HG02938 (cell line): ENCODE measurements at regions not wholly inside any gene's neighbourhood (a gene's known extent, or its start where the extent isn't known, plus 50 kb on each side); places are given as distances from the start of the nearest gene placed in this dataset.
"Not testable (repeated sequence)": the region's sequence is repeated elsewhere in the genome, so short reads cannot be mapped to it uniquely, and the experiment has no call there.

ENCODE experiments used
- ATAC-seq: cut with Tn5 transposase; IDR thresholded peaks from one replicate; pipeline ENCODE4 v1.9.1; 2021; ENCODE audit warnings: mild to moderate bottlenecking, moderate library complexity; ENCODE audit not compliant: unreplicated experiment

DNA sequence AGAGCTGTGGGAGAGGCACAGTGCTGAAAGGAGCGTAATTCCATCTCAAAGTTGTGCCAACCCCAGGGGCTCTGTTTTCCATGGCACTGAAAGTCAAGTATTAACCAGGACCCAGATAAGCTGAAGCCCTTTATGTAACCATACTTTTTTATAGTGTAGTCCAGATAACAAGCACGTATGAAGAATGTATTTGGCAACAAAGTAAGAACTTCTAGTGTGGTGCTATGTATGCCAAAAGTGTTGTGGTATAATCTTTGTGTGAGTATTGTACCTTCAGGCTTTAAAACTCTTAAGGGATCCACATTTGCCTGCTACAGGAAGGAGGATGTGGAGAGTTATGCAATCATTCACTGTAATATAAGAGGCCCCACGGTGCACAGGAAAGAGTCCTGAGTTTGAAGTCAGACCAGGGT is 129.4 kb downstream of the IBTK start:
- ATAC-seq: no peak

DNA sequence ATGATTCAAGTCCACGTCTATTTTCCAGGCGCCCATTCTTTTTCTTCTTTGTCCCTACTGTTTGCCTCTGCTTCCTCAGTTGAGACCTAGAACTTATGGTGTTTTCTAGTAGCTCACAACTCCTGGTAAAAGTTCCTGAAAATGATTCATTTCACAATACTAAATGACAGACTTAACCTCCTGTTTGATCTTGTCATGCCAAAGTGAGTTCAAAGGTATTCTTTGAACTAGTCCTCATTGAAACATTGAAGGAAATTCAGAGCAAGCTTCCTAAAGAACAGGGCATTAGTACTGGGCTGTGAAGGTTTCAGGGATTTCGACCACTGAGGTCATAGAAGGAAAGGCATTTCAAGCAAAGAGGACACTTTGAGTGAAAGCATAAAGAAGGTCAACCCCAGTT is 132.8 kb downstream of the IBTK start:
- ATAC-seq: no peak

DNA sequence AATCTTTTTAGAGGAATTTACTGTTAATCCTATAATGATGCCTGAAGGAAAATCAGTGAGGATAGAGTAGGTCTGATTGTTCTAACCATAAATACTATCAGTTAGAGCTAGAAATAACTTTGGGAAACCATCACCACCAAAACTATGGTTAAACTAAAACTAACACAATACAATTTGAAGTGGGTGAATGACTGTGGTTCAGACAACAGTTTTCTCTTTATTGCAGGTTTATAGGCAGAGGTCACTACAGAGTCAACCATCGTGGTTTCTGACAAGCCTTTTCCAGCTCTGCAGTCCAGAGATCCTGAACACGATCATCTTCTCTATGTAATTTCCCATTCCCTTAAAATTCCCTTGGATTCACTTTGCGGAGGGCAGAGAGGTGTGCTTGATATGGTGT is 134.3 kb downstream of the IBTK start:
- ATAC-seq: no peak

DNA sequence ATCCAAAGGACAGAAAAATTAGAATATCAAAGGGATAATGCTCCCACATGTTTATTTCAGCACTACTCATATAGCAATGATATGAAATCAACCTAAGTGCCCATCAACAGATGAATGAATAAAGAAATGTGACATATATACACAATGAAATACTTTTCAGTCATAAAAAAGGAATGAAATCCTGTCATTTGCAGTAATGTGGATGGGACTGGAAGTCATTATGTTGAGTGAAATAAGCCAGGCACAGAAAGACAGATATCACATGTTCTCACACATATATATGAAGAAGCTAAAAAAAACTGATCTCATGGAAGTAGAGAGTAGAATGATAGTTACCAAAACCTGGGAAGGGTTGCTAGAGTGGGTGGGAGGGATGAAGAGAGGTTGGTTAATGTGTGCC is 135.7 kb downstream of the IBTK start:
- no peak for ATAC-seq

DNA sequence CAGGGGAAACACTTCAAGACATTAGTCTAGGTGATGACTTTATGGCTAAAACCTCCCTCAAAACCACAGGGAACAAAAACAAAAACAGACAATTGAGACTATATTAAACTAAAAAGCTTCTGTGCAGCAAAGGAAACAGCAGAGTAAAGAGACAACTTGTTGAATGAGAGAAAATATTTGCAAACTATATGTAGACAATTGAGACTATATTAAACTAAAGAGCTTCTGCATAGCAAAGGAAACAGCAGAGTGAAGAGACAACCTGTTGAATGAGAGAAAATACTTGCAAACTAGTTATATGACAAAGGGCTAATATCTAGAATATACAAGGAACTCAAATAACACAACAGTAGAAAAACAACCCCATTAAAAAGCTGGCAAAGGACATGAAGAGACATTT is 136.4 kb downstream of the IBTK start:
- ATAC-seq: no peak

DNA sequence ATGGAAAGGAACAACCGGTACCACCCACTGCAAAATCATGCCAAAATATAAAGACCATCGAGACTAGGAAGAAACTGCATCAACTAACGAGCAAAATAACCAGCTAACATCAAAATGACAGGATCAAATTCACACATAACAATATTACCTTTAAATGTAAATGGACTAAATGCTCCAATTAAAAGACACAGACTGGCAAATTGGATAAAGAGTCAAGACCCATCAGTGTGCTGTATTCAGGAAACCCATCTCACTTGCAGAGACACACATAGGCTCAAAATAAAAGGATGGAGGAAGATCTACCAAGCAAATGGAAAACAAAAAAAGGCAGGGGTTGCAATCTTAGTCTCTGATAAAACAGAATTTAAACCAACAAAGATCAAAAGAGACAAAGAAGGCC is 144.4 kb downstream of the IBTK start:
- ATAC-seq: not testable (repeated sequence)

DNA sequence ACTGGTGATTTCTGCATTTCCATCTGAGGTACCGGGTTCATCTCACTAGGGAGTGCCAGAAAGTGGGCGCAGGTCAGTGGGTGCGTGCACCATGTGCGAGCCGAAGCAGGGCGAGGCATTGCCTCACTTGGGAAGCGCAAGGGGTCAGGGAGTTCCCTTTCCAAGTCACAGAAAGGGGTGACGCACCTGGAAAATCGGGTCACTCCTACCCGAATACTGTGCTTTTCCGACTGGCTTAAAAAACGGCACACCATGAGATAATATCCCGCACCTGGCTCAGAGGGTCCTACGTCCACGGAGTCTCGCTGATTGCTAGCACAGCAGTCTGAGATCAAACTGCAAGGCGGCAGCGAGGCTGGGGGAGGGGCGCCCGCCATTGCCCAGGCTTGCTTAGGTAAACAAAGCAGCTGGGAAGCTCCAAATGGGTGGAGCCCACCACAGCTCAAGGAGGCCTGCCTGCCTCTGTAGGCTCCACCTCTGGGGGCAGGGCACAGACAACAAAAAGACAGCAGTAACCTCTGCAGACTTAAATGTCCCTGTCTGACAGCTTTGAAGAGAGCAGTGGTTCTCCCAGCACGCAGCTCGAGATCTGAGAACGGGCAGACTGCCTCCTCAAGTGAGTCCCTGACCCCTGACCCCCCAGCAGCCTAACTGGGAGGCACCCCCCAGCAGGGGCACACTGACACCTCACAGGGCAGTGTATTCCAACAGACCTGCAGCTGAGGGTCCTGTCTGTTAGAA is 146.0 kb downstream of the IBTK start:
- ATAC-seq: not testable (repeated sequence)

DNA sequence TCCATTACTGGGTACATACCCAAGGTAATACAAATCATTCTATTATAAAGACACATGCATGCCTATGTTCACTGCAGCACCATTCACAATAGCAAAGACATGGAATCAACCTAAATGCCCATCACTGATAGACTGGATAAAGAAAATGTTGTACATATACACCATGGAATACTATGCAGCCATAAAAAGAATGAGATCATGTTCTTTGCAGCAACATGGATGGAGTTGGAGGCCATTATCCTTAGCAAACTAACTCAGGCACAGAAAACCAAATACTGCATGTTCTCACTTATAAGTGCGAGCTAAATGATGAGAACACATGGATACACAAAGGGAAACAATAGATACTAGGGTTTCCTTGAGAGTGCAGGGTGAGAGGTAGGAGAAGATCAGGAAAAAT is 146.8 kb downstream of the IBTK start:
- ATAC-seq: not testable (repeated sequence)

DNA sequence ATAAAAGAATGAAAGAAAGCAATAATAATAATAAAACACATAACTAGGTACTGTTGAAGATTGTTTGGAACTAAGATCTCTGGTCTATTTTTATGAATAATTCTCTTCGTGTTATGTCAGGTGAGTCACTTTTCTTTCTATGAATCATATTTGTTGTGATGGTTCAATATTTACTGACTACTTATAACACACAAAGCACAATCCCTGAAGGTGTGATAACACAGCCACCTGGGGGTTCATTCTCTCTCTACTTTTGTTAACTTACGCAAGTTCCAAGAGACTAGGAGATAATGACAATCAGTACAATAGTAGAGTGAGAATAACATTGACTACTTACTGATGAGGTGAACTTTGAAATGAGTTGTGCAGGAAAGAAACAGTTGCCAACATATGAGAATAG is 149.9 kb downstream of the IBTK start:
- no peak for ATAC-seq

DNA sequence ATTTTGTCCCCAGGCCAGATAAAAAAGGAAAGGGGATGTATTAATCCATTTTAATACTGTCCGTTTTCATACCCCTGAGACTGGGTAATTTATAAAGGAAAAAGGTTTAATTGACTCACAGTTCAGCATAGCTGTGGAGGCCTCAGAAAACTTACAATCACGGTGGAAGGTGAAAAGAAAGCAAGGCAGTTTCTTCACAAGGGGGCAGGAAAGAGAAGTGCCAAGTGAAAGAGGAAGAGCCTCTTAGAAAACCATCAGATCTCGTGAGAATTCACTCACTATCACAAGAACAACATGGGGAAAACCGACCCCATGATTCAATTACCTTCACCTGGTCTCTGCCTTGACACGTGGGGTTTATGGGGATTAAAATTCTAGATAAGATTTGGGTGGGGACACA is 152.5 kb downstream of the IBTK start:
- no peak for ATAC-seq

DNA sequence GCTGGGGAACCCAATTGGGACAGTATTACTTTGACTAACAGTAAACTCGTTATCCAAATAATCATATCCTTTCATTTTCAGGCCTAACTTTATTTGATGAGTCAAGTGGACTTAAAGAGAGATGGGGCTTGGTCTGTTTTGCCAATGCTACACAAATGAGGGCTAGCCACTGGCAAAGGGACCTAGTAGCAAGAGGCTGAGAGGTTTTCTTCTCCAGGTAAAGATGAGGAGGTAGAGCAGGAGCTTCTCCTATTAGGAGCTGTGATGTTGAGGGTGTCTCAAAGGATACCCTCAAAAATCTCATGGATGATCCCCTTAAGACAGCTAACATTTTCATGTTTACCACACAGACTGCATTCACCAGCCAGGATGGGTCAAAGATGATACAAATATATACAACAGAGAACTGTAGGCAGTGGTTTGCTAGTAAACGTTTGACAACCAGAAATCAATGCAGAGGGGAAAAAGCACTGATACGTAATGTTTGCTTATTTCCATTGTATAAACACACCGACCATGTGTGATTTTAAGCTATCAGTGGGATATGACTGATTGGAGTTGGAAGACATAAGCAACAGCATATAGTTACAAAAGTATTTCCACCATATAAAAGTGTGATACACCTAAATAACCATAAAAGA is 153.3 kb downstream of the IBTK start:
- ATAC-seq: no peak

DNA sequence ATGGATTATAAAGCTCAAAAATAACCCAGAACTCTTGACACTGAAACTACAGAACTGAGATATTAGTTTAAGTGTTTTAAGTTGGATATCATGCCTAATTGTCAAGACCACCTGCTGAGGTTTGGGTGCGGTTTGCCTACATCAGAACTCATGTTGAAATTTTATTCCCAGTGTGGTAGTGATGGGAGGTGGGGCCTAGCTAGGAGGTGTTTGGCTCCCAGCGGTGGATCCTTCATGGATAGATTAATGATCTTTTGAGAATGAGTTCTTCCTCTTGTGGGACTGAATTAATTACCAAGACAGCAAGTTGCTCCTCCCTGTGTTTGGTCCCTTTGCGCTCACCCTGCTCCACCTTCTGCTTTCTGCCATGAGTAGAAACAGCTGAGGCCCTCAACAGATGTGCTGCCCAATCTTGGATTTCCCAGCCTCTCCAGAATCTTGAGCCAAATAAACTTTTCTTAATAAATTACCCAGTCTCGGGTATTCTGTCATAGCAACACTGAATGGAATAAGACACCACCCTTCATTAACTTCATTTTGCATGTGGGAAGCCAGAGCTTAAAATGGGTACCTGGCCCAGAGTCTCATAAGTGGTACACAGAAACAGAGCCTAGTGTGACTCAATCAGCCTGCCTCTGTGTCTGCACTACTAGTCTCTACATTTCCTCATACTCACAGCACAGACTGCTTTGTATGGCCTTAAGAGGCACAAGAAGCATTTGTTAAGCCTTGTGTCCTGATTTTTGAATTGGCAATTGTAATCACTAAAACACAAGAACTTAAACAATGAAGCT is 158.4 kb downstream of the IBTK start:
- no peak for ATAC-seq

DNA sequence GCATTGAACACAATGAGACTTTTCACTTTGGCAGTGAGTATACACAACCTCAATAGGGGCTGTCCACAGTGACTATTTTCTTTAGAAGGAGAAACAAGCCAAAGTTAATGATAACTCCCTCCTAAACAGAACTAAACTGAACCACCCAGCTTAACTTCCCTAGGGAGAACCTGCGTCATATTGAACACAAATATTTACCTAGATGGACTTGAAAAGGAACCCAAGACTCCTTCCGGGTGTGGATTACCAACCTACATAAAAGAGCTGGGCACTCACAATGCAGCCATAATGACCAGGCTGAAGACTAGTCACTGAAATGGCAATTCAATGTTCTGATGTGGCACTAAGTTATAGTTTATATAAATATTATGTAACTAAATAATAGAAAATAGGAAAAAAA is 160.6 kb downstream of the IBTK start:
- ATAC-seq: no peak

DNA sequence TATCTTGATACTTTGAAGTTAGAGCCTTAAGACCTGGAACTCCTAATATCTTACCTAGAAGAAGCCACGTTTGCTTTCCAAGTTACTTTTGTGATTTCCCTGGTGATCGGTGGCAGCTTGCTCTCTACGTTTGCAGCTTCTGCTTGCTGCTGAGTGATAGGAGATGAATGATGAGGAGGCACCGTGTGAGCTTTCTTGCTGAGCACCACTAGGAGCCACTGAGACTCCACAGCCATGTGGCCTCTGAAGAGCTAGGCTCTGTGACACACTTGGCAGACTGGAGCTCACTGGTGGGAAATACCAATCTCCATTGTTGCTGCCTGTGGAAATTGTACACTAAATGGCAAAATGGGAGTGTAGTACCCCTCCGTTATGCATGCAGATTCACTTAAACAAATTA is 161.8 kb downstream of the IBTK start:
- ATAC-seq: no peak

DNA sequence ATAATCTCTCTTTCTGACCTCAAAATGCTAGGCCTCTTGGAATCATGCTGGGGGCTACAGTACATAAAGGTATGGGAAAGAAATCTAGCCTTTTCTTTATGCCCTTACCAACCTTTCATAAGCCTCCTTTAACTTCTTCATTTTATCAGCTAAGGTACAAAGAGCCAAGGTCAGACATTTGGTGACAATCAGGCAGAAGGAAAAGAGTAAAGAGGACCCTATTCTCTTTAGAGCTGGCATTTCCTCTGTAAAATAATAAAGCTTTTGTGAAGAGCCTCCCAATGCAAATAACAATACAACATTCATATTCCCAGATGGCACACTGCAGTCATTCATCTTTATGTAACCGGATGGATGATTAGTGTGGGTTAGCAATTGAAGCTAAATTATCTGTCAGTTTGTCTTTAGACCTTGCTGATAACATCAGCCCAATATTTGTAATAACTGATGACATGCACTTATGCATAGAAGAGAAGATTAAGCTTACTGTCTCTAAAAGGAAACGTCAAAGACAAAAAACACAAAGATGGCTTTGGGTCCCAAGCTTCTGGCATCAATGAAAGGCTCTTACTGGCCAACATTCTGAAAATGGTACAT is 163.1 kb downstream of the IBTK start:
- ATAC-seq: no peak

DNA sequence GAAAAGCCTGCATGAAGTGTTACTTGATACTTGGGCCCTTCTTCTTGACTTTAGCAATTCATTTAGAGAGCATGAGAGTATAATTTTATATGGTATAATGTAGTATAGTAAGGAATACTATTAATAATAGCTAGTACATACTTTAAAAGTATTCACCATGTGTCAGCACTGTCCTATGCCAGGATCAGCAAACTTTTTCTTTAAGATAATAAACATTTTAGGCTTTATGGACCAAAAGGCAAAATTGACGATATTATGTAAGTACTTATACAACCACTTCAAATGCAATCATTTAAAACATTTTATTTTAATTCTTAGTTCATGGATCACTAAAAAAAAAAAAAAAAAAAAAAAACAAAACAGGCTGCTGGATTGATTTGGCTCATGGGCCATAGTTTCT is 163.9 kb downstream of the IBTK start:
- ATAC-seq: no peak

DNA sequence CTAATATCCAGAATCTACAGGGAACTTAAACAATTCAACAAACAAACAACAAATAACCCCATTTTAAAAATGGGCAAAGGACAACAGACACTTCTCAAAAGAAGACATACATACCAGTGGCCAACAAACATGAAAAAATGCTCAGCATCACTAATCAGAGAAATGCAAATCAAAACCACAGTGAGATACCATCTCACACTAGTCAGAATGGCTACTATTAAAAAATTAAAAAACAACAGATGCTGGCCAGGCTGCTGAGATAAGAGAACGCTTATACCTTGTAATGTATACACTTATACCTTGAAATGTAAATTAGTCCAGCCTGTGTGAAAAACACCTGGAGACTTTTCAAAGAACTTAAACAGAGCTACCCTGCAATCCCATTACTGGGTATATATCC is 166.8 kb downstream of the IBTK start:
- ATAC-seq: no peak

DNA sequence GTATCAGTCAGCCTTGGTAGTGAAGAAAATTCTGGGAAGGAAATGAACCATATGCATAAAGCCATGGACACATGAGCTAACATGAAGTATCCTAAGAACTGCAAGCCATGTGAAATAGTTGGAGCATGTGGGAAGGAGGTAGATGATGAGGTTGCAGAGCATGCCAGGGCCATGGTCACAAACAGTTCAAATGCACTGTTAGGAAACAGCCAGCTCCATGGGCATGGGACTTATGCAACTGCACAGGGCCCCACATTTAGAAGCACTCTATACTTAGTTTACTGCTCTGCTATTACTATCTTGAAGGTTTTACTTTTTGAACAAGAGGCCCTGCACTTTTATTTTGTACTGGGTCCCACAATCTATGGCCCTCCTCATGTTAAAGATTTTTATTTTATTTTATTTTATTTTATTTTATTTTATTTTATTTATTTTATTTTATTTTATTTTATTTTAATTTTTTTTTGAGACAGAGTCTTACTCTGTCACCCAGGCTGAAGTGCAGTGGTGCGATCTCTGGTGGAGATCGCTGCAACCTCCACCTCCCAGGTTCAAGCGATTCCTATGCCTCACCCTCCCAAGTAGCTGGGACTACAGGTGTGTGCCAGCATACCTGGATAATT is 169.1 kb downstream of the IBTK start:
- no peak for ATAC-seq

DNA sequence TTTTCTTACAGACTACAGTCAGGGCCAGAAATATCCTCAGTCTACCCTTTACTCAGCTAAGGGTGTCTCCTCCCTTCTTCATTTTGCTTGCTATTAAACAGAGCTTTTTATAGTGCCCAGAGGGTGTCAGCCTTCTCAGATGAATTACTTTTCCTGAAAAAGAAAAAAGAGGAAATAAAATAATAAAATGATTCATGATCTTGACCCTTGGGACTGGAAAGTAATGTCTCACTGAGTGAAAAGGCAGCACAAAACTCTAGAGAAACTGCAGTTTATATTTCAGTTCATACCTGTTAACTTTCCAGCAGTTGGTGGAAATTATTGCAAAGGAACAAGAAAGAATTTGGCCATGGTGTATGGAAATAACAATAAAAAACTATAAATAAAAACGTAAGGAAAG is 170.6 kb downstream of the IBTK start:
- ATAC-seq: no peak

DNA sequence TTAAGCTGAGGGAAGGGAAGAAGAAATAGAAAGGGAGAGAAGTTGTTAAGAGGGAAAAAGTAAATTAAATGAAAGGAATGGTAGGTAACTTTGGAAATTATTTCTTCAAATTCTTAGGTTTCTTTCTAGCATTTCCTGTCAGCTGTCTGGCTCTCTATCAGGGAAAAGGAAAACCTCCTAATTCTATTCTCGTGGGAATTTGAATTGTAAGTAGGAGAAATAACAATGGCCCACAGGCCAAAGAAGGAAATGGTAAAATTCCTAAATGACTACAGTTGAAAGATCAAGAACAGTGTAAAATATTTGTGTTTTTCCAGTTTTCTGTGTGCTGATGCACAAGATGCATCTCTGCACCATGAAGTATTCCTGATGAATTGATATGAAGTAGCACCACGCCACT is 173.0 kb downstream of the IBTK start:
- ATAC-seq: no peak

DNA sequence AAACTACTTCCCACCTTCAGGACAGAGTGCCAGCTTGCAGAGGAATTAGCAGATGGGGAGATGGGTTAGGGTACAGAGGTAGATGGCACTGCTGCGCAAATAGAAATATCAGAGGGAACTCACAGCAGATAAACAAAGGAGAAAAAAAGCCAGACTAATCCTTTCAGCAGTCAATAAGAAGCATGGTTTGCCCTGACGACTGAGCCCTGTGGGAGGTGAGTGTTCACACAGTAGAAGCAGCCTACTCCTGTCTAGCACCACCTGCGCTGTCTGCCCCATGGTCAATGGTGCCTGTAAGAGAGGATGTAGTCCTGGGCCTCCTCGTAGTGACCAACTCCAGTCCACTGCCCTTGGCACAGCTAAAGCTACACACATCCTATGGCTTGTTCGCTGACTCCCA is 174.1 kb downstream of the IBTK start:
- no peak for ATAC-seq
